HUES64 (cell line): ENCODE measurements at regions not wholly inside any gene's neighbourhood (a gene's known extent, or its start where the extent isn't known, plus 50 kb on each side); places are given as distances from the start of the nearest gene placed in this dataset.

Source experiments
- H3K27ac ChIP-seq: 2 replicates; pipeline ENCODE4 v1.7.0; 2013; ENCODE audit warnings: low read depth, low read length, inconsistent platforms
- H3K27me3 ChIP-seq: 2 replicates; pipeline ENCODE4 v1.6.1; 2013; ENCODE audit warnings: mild to moderate bottlenecking, low read length; ENCODE audit not compliant: insufficient read depth
- H3K36me3 ChIP-seq: 2 replicates; pipeline ENCODE4 v1.6.1; 2013; ENCODE audit warnings: mild to moderate bottlenecking, low read length; ENCODE audit not compliant: insufficient read depth
- H3K4me1 ChIP-seq: 2 replicates; pipeline ENCODE4 v1.6.1; 2013; ENCODE audit warnings: mild to moderate bottlenecking, low read length, moderate library complexity; ENCODE audit not compliant: insufficient read depth
- H3K4me3 ChIP-seq: 2 replicates; pipeline ENCODE4 v1.5.1; 2013; ENCODE audit warnings: mild to moderate bottlenecking, low read length, moderate library complexity
- H3K9ac ChIP-seq: 2 replicates; pipeline ENCODE4 v1.6.1; 2013; ENCODE audit warnings: mild to moderate bottlenecking, low read depth, low read length
- H3K9me3 ChIP-seq: 2 replicates; pipeline ENCODE4 v1.6.1; 2013; ENCODE audit warnings: low read depth, low read length; ENCODE audit not compliant: insufficient read depth
- WGBS: fragments of 150-250, 120-280 bp; methylation state at CpG from one replicate; pipeline ENCODE4 v1.1.7; 2013; ENCODE audit warnings: missing lambda C conversion rate; 5-methylcytosine and 5-hydroxymethylcytosine counted together

DNA sequence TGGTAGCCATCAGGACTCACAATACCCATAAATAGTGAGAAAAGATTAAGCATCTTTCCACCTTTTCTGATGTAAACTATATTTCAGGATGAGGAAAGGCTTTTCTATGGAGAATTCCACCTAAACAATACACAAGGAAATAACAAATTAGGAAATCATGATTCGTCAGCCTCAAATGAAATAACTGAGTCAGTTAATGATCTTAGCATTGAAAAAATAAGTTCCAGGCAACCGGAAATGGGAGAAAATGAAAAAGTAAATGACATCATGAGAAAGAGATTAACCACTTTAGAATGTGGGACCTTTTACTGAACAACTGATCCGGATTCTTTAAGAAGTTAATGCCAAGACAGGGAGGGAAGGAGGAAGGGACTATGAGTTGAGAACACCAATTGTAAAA lies 742.3 kb downstream of the TNS3 start:
- no peak overlapping the region for H3K4me3 ChIP-seq
- H3K36me3 ChIP-seq = no peaks in the 10 kb centered on the region
- H3K9me3 ChIP-seq = no peaks in the 10 kb centered on the region
- no peaks in the 10 kb centered on the region for H3K4me1 ChIP-seq
- no peaks in the 10 kb centered on the region for H3K27me3 ChIP-seq
- H3K27ac ChIP-seq = no peak overlapping the region
- no peak overlapping the region for H3K9ac ChIP-seq
- 94% methylated on average over 3 of the region's 3 CpGs for WGBS

DNA sequence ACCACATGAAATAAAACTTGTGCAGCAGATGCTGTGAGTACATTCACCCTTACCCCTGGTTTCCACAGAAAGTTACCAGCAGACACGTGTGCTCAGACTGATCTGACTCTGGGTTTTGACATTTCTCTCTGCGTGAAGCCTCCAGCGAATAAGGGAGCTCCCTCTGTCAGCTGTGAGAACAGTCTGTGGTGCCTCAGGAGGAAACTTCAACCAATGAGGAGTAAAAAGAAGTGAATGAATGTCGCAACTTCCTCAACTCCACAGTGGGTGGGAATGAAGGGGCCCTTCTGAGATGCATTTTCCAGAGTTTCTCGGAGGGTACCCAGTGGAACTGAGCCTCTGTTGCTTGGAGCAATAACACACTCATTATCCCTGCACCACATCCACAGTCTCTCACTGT lies 743.4 kb downstream of the TNS3 start:
- no peak overlapping the region for H3K4me3 ChIP-seq
- H3K9ac ChIP-seq = no peak overlapping the region
- no peaks in the 10 kb centered on the region for H3K4me1 ChIP-seq
- no peak overlapping the region for H3K27ac ChIP-seq
- H3K27me3 ChIP-seq = no peaks in the 10 kb centered on the region
- 92% methylated on average over 5 of the region's 5 CpGs for WGBS
- no peaks in the 10 kb centered on the region for H3K36me3 ChIP-seq
- H3K9me3 ChIP-seq = no peaks in the 10 kb centered on the region

- 91% methylated on average over 2 of the region's 2 CpGs for WGBS
Observed at GRCh38 chr7:46835556-46835955, 746.4 kb downstream of the TNS3 start.

DNA sequence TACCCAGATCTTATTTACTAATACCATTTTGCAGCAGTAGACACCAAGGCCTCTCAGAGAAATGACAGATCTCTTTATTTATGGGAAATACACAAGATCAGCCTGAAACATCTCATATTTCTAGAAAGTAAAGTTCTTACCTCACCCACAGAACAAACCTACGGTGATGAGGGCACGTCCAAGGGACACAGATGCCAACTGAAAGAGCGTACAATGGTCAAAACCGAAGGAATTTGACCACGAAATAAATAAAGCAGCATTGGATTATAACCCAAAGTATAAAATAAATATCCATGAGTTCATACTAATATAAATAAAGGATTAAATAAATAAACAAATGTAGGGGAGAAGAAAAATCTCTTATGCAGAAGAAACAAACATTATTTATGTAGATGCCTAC lies 747.0 kb downstream of the TNS3 start:
- Histone ChIP-seq H3K4me3 (no peak overlapping the region), H3K9me3 (no peaks in the 10 kb centered on the region), H3K4me1 (no peaks in the 10 kb centered on the region), H3K27ac (no peak overlapping the region), H3K36me3 (no peaks in the 10 kb centered on the region), H3K9ac (no peak overlapping the region), H3K27me3 (no peaks in the 10 kb centered on the region)
- WGBS = 95% methylated on average over 5 of the region's 5 CpGs

More at GRCh38 chr7:46835556-46835955, 746.4 kb downstream of the TNS3 start:
- H3K4me3 ChIP-seq = no peak overlapping the region
- H3K27ac ChIP-seq = no peak overlapping the region
- no peak overlapping the region for H3K9ac ChIP-seq
- no peaks in the 10 kb centered on the region for H3K9me3 ChIP-seq
- no peaks in the 10 kb centered on the region for H3K27me3 ChIP-seq
- no peaks in the 10 kb centered on the region for H3K36me3 ChIP-seq
- H3K4me1 ChIP-seq = no peaks in the 10 kb centered on the region

DNA sequence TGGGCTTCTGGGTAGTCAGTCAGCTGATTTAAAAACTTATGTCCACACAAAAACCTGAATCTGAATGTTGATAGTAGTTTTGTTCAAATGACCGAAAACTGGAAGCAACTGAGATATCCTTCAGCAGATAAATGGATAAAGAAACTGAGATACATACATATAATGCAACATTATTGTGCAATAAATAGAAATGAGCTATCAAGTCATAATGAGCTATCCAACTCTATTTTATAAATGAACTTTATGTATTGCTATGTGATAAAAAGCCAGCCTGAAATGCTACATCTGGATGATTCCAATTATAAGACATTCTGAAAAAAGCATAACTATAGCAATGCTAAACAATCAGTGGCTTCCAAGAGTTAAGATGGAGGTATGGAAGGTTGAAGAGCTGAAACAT lies 748.7 kb downstream of the TNS3 start:
- Histone ChIP-seq H3K27me3 (no peaks in the 10 kb centered on the region), H3K4me1 (no peaks in the 10 kb centered on the region), H3K9ac (no peak overlapping the region), H3K9me3 (no peaks in the 10 kb centered on the region), H3K36me3 (no peaks in the 10 kb centered on the region), H3K4me3 (no peak overlapping the region), H3K27ac (no peak overlapping the region)
- no CpG with 5 or more reads among the region's 1 CpG for WGBS

DNA sequence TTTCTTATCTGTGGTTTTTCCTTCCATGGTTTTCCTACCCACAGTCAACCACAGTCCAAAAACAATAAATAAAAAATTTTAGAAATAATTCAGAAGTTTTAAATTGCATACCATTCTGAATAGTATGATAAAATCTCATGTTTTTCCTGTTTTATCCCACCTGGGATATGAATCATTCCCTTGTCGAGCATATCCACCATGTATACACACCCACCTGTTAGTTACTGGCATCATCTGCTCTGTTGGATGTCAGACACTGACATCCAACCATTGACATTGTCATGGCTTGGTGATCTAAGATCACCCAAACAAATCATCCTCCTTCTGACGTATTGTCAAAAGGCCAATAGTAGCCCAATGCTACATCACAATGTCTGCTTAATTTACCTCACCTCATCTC lies 749.8 kb downstream of the TNS3 start:
- no peaks in the 10 kb centered on the region for H3K27me3 ChIP-seq
- H3K27ac ChIP-seq = no peak overlapping the region
- H3K4me1 ChIP-seq = no peaks in the 10 kb centered on the region
- no peak overlapping the region for H3K4me3 ChIP-seq
- H3K9me3 ChIP-seq = no peaks in the 10 kb centered on the region
- 92% methylated on average over 2 of the region's 2 CpGs for WGBS
- no peak overlapping the region for H3K9ac ChIP-seq
- H3K36me3 ChIP-seq = no peaks in the 10 kb centered on the region

DNA sequence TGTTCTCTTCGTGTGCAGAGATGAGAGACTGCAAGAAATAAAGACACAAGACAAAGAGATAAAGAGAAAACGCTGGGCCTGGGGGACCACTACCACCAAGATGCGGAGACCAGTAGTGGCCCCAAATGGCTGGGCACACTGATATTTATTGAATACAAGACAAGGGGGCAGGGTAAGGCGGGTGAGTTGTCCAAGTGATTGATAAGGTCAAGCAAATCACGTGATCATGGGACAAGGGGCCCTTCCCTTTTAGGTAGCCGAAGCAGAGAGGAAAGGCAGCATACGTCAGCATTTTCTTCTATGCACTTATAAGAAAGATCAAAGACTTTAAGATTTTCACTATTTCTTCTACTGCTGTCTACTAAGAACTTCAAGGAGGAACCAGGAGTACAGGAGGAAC lies 762.1 kb downstream of the TNS3 start:
- Histone ChIP-seq H3K9me3 (0 out of 2 replicates have a peak, but pooled peaks cover 6% of the 10 kb centered on the region), H3K9ac (no peak overlapping the region), H3K4me3 (no peak overlapping the region), H3K36me3 (no peaks in the 10 kb centered on the region), H3K4me1 (no peaks in the 10 kb centered on the region), H3K27me3 (no peaks in the 10 kb centered on the region), H3K27ac (no peak overlapping the region)
- 95% methylated on average over 5 of the region's 7 CpGs for WGBS

DNA sequence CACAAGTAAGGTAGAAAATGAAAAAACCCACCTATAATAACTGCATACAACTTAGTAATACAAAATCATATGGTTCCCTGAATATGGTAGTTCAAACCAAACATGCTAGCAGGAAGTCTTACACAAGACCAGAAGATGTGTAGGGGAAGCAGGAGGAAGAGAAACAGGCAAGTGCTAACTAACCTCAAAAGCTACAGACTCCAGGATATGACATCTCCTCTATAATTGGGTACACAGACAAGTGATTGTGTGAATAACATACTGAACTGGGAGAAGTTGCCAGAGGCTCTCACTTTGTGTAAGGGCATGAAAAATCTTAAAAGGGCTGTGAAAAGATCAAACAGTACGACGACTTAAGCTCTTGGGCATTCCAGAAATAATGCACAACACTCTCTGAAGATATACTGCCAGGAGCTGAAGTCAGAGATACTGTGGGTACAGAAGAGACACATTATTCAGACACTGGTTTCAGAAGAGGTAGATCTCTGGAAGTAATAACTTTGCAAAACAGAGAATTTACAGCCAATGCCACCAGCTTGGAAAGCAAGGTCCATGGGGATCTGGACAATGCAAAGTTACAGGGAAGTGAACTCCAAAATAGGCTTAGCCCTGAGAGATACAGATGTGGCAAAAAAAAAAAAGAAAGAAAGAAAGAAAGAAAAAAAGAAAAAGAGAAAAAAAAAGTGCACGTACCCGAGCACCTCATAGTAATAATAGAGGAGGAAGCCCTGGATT lies 767.2 kb downstream of the TNS3 start:
- Histone ChIP-seq H3K27me3 (no peaks in the 10 kb centered on the region), H3K36me3 (no peaks in the 10 kb centered on the region), H3K4me3 (no peak overlapping the region), H3K27ac (no peak overlapping the region), H3K9ac (no peak overlapping the region), H3K4me1 (no peaks in the 10 kb centered on the region), H3K9me3 (0 out of 2 replicates have a peak, but pooled peaks cover 6% of the 10 kb centered on the region)
- 99% methylated on average over 4 of the region's 4 CpGs for WGBS

GRCh38 chr7:46812101-46812675 lies 769.7 kb downstream of the TNS3 start:
- Histone ChIP-seq H3K9me3 (peaks cover 2% of the 10 kb centered on the region; the same call in 1 of the 2 replicates), H3K9ac (no peak overlapping the region), H3K4me1 (no peaks in the 10 kb centered on the region), H3K27me3 (no peaks in the 10 kb centered on the region), H3K36me3 (no peaks in the 10 kb centered on the region), H3K4me3 (no peak overlapping the region), H3K27ac (no peak overlapping the region)
- WGBS = 96% methylated on average over 6 of the region's 7 CpGs

- Histone ChIP-seq H3K4me1 (no peaks in the 10 kb centered on the region), H3K36me3 (no peaks in the 10 kb centered on the region), H3K9me3 (no peaks in the 10 kb centered on the region; the same call in 1 of the 2 replicates), H3K27me3 (no peaks in the 10 kb centered on the region), H3K4me3 (no peak overlapping the region), H3K9ac (no peak overlapping the region), H3K27ac (no peak overlapping the region)
- 86% methylated on average over 3 of the region's 4 CpGs for WGBS
Observed at GRCh38 chr7:46811529-46811928, 770.4 kb downstream of the TNS3 start.

DNA sequence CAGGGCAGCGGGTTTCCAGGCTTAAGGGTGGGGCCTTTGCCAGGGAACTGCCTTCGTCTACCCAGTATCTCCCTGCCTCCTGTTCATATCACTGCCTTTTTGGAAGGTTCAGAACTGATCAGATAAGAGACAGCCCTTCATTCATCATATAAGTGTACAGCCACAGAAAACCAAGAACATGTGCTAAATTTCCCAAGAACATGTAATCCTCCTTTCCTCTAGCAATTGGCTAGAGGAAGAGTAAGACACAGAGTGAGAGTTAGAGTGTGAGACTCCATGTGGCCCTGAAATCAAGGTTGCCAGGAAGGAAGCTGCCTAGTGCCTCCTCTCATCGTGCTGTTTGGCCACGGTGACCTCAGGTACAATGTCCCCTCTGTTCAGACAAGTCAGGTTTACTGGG lies 770.9 kb downstream of the TNS3 start:
- Histone ChIP-seq H3K27ac (no peak overlapping the region), H3K9ac (no peak overlapping the region), H3K9me3 (no peaks in the 10 kb centered on the region; the same call in 1 of the 2 replicates), H3K4me3 (no peak overlapping the region), H3K27me3 (no peaks in the 10 kb centered on the region), H3K36me3 (no peaks in the 10 kb centered on the region), H3K4me1 (no peaks in the 10 kb centered on the region)
- WGBS = 94% methylated on average over 4 of the region's 4 CpGs
